Panc1 (cell line): ENCODE measurements at regions not wholly inside any gene's neighbourhood (a gene's known extent, or its start where the extent isn't known, plus 50 kb on each side); places are given as distances from the start of the nearest gene placed in this dataset.
"Not testable (repeated sequence)": the region's sequence is repeated elsewhere in the genome, so short reads cannot be mapped to it uniquely, and the experiment has no call there.

Experiments
- CTCF ChIP-seq: fragments of 450-650 bp; IDR thresholded peaks from 2 replicates; pipeline ENCODE4 v1.5.1; 2017; ENCODE audit warnings: mild to moderate bottlenecking
- POLR2AphosphoS5 ChIP-seq: IDR thresholded peaks from 2 replicates; pipeline ENCODE4 v1.6.1; 2012; ENCODE audit warnings: mild to moderate bottlenecking, low read depth, low read length, moderate library complexity
- TCF7L2 ChIP-seq: IDR thresholded peaks from 2 replicates; pipeline ENCODE4 v1.6.1; 2011; ENCODE audit warnings: mild to moderate bottlenecking, low read depth, low read length, inconsistent platforms
- TF ChIP-seq, protein P1 (sequence below), 2 experiments: IDR thresholded peaks; 2 replicates each; pipeline ENCODE4 v1.6.1; 2011 to 2012; ENCODE audit warnings: low read depth in 2 of 2, control low read depth in 1 of 2, low read length in 1 of 2, mild to moderate bottlenecking in 1 of 2, moderate library complexity in 1 of 2; ENCODE audit not compliant: insufficient read depth in 1 of 2

GRCh38 chr7:130796425-130796824 is 62.4 kb upstream of the KLF14 start:
- TF ChIP-seq POLR2AphosphoS5, TCF7L2, CTCF: not testable (repeated sequence)
- TF ChIP-seq, protein P1, sequence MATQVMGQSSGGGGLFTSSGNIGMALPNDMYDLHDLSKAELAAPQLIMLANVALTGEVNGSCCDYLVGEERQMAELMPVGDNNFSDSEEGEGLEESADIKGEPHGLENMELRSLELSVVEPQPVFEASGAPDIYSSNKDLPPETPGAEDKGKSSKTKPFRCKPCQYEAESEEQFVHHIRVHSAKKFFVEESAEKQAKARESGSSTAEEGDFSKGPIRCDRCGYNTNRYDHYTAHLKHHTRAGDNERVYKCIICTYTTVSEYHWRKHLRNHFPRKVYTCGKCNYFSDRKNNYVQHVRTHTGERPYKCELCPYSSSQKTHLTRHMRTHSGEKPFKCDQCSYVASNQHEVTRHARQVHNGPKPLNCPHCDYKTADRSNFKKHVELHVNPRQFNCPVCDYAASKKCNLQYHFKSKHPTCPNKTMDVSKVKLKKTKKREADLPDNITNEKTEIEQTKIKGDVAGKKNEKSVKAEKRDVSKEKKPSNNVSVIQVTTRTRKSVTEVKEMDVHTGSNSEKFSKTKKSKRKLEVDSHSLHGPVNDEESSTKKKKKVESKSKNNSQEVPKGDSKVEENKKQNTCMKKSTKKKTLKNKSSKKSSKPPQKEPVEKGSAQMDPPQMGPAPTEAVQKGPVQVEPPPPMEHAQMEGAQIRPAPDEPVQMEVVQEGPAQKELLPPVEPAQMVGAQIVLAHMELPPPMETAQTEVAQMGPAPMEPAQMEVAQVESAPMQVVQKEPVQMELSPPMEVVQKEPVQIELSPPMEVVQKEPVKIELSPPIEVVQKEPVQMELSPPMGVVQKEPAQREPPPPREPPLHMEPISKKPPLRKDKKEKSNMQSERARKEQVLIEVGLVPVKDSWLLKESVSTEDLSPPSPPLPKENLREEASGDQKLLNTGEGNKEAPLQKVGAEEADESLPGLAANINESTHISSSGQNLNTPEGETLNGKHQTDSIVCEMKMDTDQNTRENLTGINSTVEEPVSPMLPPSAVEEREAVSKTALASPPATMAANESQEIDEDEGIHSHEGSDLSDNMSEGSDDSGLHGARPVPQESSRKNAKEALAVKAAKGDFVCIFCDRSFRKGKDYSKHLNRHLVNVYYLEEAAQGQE (IDR thresholded peaks at IDR 0.05; ENCODE audit: insufficient read depth in 1 of 2, low read depth in 2 of 2, low read length in 1 of 2), result not testable (repeated sequence)
